ENCODE measurements at regions not wholly inside any gene's neighbourhood (a gene's known extent, or its start where the extent isn't known, plus 50 kb on each side); places are given as distances from the start of the nearest gene placed in this dataset.

DNA sequence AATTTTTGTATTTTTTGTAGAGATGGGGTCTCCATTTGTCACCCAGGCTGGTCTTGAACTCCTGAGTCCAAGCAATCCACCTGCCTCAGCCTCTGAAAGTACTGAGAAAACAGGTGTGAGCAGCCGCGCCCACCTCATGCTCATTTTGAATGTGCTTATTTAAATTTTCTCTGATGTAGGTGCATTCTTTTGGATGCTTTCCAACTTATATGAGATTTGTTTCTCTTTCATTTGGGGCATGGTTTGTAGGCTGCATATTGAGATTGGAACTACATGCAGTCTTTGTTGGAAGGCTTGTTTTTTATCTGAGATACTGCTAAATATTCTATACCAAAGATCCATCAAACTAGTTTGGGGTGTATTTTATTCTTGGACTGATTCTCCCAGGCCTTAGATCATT, 81.0 kb upstream of the IVNS1ABP start:
- H3K27ac ChIP-seq (ENCODE audit: insufficient read depth, low read length), result no peak overlapping the region
- dilution Hi-C loops (cut with HindIII; ENCODE audit: low sequenced_read_pairs, unreplicated experiment), result no loop called here
- no peaks in the 10 kb centered on the region for H3K36me3 ChIP-seq (ENCODE audit: control insufficient read depth, insufficient read depth, low read length)
- H2BK120ac ChIP-seq (ENCODE audit: low read depth, low read length), result no peak overlapping the region
- no peak overlapping the region for H3K4ac ChIP-seq (ENCODE audit: low read depth, low read length)
- no peak overlapping the region for H3K9ac ChIP-seq (ENCODE audit: low read depth, low read length)
- no peak overlapping the region for H2AFZ ChIP-seq (replicated peaks; ENCODE audit: low read length, poor library complexity)
- no peak overlapping the region for H3K56ac ChIP-seq (ENCODE audit: extremely low read depth, insufficient read depth, low read length)
- H3K4me3 ChIP-seq (ENCODE audit: insufficient read depth, low read depth, low read length), result no peak overlapping the region
- no peaks in the 10 kb centered on the region; the same call in 1 of the 2 replicates for H3K9me1 ChIP-seq (ENCODE audit: insufficient read depth, low read length)
- H2BK5ac ChIP-seq (ENCODE audit: low read depth, low read length, poor library complexity, severe bottlenecking), result no peak overlapping the region
- no peak for DNase-seq
- no peaks in the 10 kb centered on the region for H3K9me3 ChIP-seq (ENCODE audit: control insufficient read depth, insufficient read depth, low read length)
- no peak overlapping the region for H3K18ac ChIP-seq (ENCODE audit: low read depth, low read length)
- no peak overlapping the region for H2AK5ac ChIP-seq (ENCODE audit: low read depth, low read length)
- no CpG with 5 or more reads among the region's 2 CpGs for WGBS, 2 experiments (ENCODE audit: extremely low coverage in 2 of 2, insufficient read length in 1 of 2)
- TF ChIP-seq, protein P1, sequence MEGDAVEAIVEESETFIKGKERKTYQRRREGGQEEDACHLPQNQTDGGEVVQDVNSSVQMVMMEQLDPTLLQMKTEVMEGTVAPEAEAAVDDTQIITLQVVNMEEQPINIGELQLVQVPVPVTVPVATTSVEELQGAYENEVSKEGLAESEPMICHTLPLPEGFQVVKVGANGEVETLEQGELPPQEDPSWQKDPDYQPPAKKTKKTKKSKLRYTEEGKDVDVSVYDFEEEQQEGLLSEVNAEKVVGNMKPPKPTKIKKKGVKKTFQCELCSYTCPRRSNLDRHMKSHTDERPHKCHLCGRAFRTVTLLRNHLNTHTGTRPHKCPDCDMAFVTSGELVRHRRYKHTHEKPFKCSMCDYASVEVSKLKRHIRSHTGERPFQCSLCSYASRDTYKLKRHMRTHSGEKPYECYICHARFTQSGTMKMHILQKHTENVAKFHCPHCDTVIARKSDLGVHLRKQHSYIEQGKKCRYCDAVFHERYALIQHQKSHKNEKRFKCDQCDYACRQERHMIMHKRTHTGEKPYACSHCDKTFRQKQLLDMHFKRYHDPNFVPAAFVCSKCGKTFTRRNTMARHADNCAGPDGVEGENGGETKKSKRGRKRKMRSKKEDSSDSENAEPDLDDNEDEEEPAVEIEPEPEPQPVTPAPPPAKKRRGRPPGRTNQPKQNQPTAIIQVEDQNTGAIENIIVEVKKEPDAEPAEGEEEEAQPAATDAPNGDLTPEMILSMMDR (conservative IDR thresholded peaks at IDR 0.05; ENCODE audit: low read depth, low read length), result no peak
- TF ChIP-seq RFX5 (IDR thresholded peaks at IDR 0.05; ENCODE audit: low read depth, low read length), result no peak
- TF ChIP-seq, protein P2, sequence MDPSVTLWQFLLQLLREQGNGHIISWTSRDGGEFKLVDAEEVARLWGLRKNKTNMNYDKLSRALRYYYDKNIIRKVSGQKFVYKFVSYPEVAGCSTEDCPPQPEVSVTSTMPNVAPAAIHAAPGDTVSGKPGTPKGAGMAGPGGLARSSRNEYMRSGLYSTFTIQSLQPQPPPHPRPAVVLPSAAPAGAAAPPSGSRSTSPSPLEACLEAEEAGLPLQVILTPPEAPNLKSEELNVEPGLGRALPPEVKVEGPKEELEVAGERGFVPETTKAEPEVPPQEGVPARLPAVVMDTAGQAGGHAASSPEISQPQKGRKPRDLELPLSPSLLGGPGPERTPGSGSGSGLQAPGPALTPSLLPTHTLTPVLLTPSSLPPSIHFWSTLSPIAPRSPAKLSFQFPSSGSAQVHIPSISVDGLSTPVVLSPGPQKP (IDR thresholded peaks at IDR 0.05; ENCODE audit: borderline replicate concordance, low read depth, low read length), result no peak
- no peak for TF ChIP-seq SMC3 (IDR thresholded peaks at IDR 0.05; ENCODE audit: low read depth, low read length)
- no peak for TF ChIP-seq RAD21 (IDR thresholded peaks at IDR 0.05; ENCODE audit: low read length)
- TF ChIP-seq MAFK (IDR thresholded peaks at IDR 0.05; ENCODE audit: low read depth, low read length), result no peak
- TF ChIP-seq MXI1 (IDR thresholded peaks at IDR 0.05; ENCODE audit: borderline replicate concordance, low read depth, low read length), result no peak
- no peak for TF ChIP-seq RCOR1 (IDR thresholded peaks at IDR 0.05; ENCODE audit: insufficient replicate concordance, low read length)
- TF ChIP-seq MAZ (IDR thresholded peaks at IDR 0.05; ENCODE audit: borderline replicate concordance, low read depth, low read length), result no peak
- TF ChIP-seq NFE2L2 (IDR thresholded peaks at IDR 0.05; ENCODE audit: low read depth, low read length), result no peak
- no peak for TF ChIP-seq FOS (IDR thresholded peaks at IDR 0.05; ENCODE audit: low read depth, low read length)
- no peak for TF ChIP-seq POLR2A (IDR thresholded peaks at IDR 0.05; ENCODE audit: low read depth, low read length)
- no peak for TF ChIP-seq CHD1 (IDR thresholded peaks at IDR 0.05; ENCODE audit: low read depth, low read length)
- TF ChIP-seq BHLHE40 (IDR thresholded peaks at IDR 0.05; ENCODE audit: low read depth, low read length), result no peak
- no peak for TF ChIP-seq CEBPB (IDR thresholded peaks at IDR 0.05; ENCODE audit: low read depth, low read length)
- TF ChIP-seq, protein P3, sequence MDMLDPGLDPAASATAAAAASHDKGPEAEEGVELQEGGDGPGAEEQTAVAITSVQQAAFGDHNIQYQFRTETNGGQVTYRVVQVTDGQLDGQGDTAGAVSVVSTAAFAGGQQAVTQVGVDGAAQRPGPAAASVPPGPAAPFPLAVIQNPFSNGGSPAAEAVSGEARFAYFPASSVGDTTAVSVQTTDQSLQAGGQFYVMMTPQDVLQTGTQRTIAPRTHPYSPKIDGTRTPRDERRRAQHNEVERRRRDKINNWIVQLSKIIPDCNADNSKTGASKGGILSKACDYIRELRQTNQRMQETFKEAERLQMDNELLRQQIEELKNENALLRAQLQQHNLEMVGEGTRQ (IDR thresholded peaks at IDR 0.05; ENCODE audit: low read depth, low read length), result no peak
- H3K79me1 ChIP-seq (ENCODE audit: low read depth in 1 of 2, low read length in 2 of 2), result no peaks in the 10 kb centered on the region
- CTCF ChIA-PET, result no interaction called here
- H3K23ac ChIP-seq (ENCODE audit: low read depth, low read length), result no peak overlapping the region
- no TSS peak for BruUV-seq (replicated peaks)
- no peaks in the 10 kb centered on the region for H4K20me1 ChIP-seq (ENCODE audit: insufficient read depth, low read length)
- ATAC-seq (ENCODE audit: low read depth), result no peak
- peaks cover 1% of the 10 kb centered on the region; the same call in 1 of the 2 replicates for H3K4me1 ChIP-seq (ENCODE audit: control insufficient read depth, insufficient read depth, low read length)
- H3K14ac ChIP-seq (replicated peaks; ENCODE audit: low read depth, low read length), result no peak overlapping the region
- intact Hi-C loops (cut with micrococcal nuclease), result loop anchor here (10.0 kb wide), 1 partner anchor 53 kb away; no protein-coding TSS in a partner anchor
- no peak overlapping the region for H2BK20ac ChIP-seq (ENCODE audit: low read depth, low read length)
- H3K4me2 ChIP-seq (ENCODE audit: low read depth, low read length), result no peak overlapping the region
- POLR2A ChIA-PET (ENCODE audit: unreplicated experiment), result no interaction called here
- H4K5ac ChIP-seq (ENCODE audit: low read depth, low read length), result no peak overlapping the region
- no peak overlapping the region for H2BK15ac ChIP-seq (ENCODE audit: low read depth, low read length)
- no peaks in the 10 kb centered on the region for H3K27me3 ChIP-seq (ENCODE audit: control insufficient read depth, insufficient read depth, low read length)
- in situ Hi-C loops (cut with MboI; ENCODE audit: low sequenced_read_pairs), result no loop called here
- H4K8ac ChIP-seq (ENCODE audit: low read depth in 2 of 2, low read length in 2 of 2), result no peak overlapping the region
- H4K91ac ChIP-seq (ENCODE audit: insufficient read depth, low read depth, low read length), result no peak overlapping the region
- H2AK9ac ChIP-seq (replicated peaks; ENCODE audit: low read depth, low read length, poor library complexity), result no peak overlapping the region

All from IMR-90 (cell line).